CD4-positive, alpha-beta T cell treated with Interleukin-15 for 1 hour (primary cell): ENCODE measurements at regions not wholly inside any gene's neighbourhood (a gene's known extent, or its start where the extent isn't known, plus 50 kb on each side); places are given as distances from the start of the nearest gene placed in this dataset.

Experiments used
- DNase-seq: peaks from one replicate; pipeline ENCODE4 v3.0.0-alpha.2; 2020

- DNase-seq = no peak
Measured at GRCh38 chr2:24439971-24440340, 51.1 kb upstream of the NCOA1 start.

DNA sequence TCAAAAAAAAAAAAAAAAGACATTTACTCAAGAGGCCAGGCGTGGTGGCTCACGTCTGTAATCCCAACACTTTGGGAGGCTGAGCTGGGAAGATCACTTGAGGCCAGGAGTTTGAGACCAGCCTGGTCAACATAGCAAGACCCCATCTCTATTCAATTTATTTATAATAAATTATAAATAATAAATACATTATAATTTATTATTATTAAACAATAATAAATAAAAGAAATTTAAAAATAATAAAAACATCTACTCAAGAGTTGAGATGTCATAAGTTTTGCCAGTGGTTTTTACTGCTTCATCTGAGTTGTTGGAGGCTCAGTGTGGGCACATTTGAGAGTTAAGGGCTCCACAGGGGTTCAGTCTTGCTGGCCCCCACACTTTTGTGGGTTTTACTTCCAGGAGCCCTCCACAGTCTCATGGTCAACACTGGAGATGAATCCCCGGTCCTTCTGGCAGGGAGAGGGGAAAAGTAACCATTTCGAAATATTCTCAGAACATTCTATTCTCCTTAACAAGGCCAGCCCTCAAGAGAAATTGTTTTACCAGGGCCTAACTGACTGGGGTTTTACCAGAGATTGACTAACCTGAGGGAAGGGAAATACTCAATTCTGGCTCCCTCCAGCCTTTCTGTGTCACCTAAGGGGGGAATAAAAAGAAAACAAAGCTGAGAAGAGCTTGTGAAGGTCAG, 51.6 kb upstream of the NCOA1 start:
- DNase-seq = no peak

- DNase-seq = no peak
Measured at GRCh38 chr2:24438106-24438505, 52.9 kb upstream of the NCOA1 start.

- DNase-seq = no peak
Measured at GRCh38 chr2:24435391-24436316, 55.4 kb upstream of the NCOA1 start.

DNA sequence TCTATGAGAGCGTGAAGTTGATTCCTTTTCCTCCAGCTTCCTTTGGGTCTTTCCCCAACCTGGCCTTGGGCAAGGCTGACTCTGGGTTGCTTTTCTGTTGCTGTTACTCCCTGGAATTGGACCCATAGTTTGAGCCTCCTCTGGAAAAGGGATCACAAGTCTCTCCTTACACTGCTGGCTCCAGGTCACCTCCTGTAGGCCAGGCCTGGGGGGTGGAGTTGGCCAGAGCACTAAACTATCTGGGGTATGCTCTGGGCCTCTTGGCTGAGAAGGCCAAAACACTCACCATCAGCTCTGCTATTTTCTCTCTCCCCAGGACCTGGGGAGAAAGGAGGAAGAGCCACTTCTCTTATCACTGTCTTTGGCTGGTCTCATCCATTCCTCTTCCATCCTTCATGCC, 56.5 kb upstream of the NCOA1 start:
- DNase-seq = no peak

DNA sequence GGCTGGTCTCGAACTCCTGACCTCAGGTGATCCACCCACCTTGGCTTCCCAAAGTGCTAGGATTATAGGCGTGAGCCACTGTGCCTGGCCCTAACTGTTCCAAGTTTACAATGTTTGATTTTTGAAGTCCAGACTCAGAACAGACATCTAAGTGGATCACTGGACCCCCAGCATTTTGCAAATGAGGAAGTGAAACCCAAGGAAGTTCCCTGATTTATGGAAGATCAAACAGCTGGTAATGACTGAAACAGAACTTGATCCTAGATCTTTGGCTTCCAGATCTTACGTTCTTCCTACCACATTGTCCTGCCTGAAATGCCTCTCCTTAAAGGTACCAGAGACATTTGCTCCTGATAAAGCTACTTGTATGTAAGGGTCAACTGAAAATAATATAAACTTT, 58.3 kb upstream of the NCOA1 start:
- DNase-seq = no peak

DNA sequence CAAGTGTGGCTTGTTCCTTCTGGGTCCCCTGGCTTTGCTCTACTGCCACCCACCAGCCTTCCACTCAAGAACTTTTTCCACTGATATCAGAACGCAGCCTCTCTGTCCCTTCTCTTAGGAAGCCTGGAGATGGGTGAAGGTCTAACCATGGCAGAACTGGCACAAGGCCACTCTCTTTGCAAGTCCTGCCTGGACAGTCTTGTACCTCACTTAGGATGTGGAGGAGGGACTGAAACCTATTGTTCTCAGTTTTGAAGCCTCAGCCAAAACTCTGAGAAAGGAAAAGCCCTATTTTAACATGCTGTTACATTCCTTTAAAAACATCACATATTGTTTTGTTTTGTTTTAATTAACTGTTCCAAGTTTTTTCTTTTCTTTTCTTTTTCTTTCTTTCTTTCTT, 58.9 kb upstream of the NCOA1 start:
- DNase-seq = no peak

GRCh38 chr2:24429197-24430074, 61.6 kb upstream of the NCOA1 start:
- DNase-seq = no peak

- no peak for DNase-seq
Measured at GRCh38 chr2:24424387-24424786, 64.1 kb upstream of the ITSN2 start.

GRCh38 chr2:24423095-24423494, 62.8 kb upstream of the ITSN2 start:
- DNase-seq = no peak

DNA sequence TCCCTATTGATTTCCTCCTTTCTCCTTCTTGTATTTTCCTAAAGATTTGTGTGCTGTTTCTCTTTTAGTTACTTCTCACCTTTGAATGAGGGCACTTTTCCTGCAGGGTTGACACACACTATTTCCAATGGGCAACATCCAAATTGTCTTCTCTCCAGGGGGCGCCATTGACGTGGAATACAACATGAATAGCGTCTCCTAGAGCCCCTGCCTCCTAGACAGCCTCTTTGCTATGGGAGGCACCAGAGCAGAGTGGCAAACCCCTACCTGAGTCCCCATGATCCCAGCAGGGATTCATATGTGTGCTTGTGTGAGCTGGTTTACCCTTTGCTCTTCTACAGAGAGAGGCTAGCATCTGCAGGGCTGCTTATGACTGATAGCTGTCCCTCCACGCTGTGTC, 61.3 kb upstream of the ITSN2 start:
- DNase-seq = peak; percentile 45

GRCh38 chr2:24420373-24420772, 60.0 kb upstream of the ITSN2 start:
- no peak for DNase-seq

- DNase-seq = no peak
Measured at GRCh38 chr2:24418166-24418841, 58.0 kb upstream of the ITSN2 start.

- DNase-seq = no peak
Measured at GRCh38 chr2:24412812-24413211, 52.5 kb upstream of the ITSN2 start.

GRCh38 chr2:24411488-24412151, 51.3 kb upstream of the ITSN2 start:
- no peak for DNase-seq

- DNase-seq = no peak
Measured at GRCh38 chr2:24410976-24411375, 50.6 kb upstream of the ITSN2 start.

DNA sequence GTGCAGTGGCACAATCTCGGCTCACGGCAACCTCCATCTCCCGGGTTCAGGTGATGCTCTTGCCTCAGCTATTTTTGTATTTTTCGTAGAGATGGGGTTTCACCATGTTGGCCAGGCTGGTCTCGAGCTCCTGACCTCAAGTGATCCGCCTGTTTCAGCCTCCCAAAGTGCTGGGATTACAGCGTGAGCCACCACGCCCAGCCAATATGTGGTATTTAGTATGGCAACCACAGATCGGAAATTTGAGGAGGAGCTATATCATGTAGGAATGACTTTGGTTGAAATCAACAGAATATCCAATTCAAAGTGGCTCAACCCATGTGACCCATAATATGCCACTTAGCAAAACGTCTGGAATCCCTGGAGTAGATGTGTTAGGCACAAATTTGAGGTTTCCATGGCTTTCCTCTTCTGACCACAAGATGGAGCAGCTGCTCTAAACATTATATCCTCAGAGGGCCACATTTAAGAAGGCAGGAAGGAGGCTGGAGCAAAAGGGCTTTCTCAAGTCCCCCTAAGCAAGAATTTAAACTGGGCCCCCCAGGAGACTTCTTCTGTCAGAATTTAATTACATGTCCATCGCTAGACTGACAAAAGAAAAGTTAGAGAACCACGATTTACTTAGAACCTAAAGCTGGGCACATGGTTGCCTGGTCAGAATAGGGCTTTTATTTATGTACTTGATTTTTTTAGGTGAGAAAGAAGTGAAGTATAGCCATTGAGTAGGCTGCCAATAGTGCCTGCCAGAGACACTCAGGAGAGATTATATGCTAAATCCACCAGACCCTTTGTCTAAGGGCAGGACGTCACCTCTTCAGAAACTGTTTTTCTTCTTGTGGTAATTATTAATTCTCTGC, 49.6 kb upstream of the ITSN2 start:
- DNase-seq = peak; percentile 22
